Neural progenitor cell (in vitro differentiated cells): ENCODE measurements at regions not wholly inside any gene's neighbourhood (a gene's known extent, or its start where the extent isn't known, plus 50 kb on each side); places are given as distances from the start of the nearest gene placed in this dataset.

ENCODE experiments used
- CTCF ChIP-seq: fragments of 200-600 bp; sonication (generic); IDR thresholded peaks from 2 replicates; pipeline ENCODE4 v1.5.1; 2017; ENCODE audit warnings: antibody characterized with exemption, mild to moderate bottlenecking
- EZH2 ChIP-seq: fragments of 200-600 bp; sonication (generic); IDR thresholded peaks from 2 replicates; pipeline ENCODE4 v1.6.1; 2017; ENCODE audit warnings: antibody characterized with exemption, mild to moderate bottlenecking, moderate library complexity

- TF ChIP-seq CTCF (no peak), EZH2 (no peak)
Measured at GRCh38 chr7:131104596-131105293, 222.9 kb upstream of the MKLN1 start.
